ENCODE measurements at regions not wholly inside any gene's neighbourhood (a gene's known extent, or its start where the extent isn't known, plus 50 kb on each side); places are given as distances from the start of the nearest gene placed in this dataset.

DNA sequence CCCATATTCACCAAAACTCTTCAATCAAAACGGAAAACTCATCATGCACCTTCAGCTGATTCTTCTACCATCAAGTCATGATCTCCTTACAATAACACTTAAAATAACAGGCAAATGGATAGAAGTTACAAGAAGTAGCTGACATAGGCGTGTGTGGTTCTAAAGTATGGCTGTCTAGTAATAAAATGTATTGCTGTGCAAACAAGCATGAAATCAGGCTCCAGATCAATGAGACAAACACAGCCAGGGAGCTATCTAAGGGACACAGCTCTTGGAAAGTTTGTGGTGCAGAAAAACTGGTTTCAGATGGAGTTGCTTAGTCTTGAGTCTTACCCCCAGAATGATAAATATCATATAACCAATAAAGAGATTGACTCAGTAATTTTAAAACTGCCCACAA lies 434.8 kb upstream of the NOX3 start:
- no peak for TF ChIP-seq EP300 (IDR thresholded peaks at IDR 0.05)
- no peak for TF ChIP-seq POLR2AphosphoS5 (IDR thresholded peaks at IDR 0.05)
- TF ChIP-seq, protein P1, sequence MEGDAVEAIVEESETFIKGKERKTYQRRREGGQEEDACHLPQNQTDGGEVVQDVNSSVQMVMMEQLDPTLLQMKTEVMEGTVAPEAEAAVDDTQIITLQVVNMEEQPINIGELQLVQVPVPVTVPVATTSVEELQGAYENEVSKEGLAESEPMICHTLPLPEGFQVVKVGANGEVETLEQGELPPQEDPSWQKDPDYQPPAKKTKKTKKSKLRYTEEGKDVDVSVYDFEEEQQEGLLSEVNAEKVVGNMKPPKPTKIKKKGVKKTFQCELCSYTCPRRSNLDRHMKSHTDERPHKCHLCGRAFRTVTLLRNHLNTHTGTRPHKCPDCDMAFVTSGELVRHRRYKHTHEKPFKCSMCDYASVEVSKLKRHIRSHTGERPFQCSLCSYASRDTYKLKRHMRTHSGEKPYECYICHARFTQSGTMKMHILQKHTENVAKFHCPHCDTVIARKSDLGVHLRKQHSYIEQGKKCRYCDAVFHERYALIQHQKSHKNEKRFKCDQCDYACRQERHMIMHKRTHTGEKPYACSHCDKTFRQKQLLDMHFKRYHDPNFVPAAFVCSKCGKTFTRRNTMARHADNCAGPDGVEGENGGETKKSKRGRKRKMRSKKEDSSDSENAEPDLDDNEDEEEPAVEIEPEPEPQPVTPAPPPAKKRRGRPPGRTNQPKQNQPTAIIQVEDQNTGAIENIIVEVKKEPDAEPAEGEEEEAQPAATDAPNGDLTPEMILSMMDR (IDR thresholded peaks at IDR 0.05): no peak
- no peak for TF ChIP-seq POLR2A (IDR thresholded peaks at IDR 0.05)

All from sigmoid colon (tissue), 4 donors.